ENCODE measurements at regions not wholly inside any gene's neighbourhood (a gene's known extent, or its start where the extent isn't known, plus 50 kb on each side); places are given as distances from the start of the nearest gene placed in this dataset.
"Not testable (repeated sequence)": the region's sequence is repeated elsewhere in the genome, so short reads cannot be mapped to it uniquely, and the experiment has no call there.

GRCh38 chr11:88061111-88061510 lies 114.1 kb downstream of the RAB38 start:
- ATAC-seq, result no peak
- TF ChIP-seq POU6F1 (CRISPR knock-in tag; IDR thresholded peaks at IDR 0.05; ENCODE audit: borderline replicate concordance, low read depth), result no peak
- no peak for TF ChIP-seq CSRNP3 (CRISPR knock-in tag; IDR thresholded peaks at IDR 0.05)
- TF ChIP-seq SNAI2 (CRISPR knock-in tag; IDR thresholded peaks at IDR 0.05), result no peak
- no peak for TF ChIP-seq RARB (CRISPR knock-in tag; IDR thresholded peaks at IDR 0.05)
- TF ChIP-seq ZNF8 (CRISPR knock-in tag; IDR thresholded peaks at IDR 0.05), result no peak
- TF ChIP-seq TOX (CRISPR knock-in tag; IDR thresholded peaks at IDR 0.05; ENCODE audit: borderline replicate concordance), result no peak
- TF ChIP-seq CSDC2 (CRISPR knock-in tag; IDR thresholded peaks at IDR 0.05), result no peak

- no peak for ATAC-seq
- no peak for TF ChIP-seq BACH2 (CRISPR knock-in tag; IDR thresholded peaks at IDR 0.05; ENCODE audit: borderline replicate concordance)
- no peak for TF ChIP-seq SNAI2 (CRISPR knock-in tag; IDR thresholded peaks at IDR 0.05)
- TF ChIP-seq ZC3H10 (CRISPR knock-in tag; IDR thresholded peaks at IDR 0.05), result no peak
Observed at GRCh38 chr11:88059326-88059725, 115.9 kb downstream of the RAB38 start.

DNA sequence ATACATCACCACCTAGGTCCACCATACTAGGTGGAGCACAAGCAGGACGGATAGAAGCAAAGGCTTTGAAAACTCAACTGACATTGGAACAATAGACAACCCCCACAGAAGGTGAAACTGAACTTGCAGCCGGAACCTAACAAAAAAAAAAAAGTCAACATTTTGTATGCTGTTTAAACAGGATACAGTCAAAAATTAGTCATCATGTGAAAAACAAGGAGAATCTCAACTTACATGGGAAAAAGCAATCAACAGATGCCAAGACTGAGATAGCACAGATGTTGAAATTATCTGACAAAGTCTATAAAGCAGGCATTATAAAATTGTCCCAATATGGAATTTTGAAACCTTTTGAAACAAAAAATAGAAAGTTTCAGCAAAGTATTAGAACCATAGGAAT lies 123.8 kb downstream of the RAB38 start:
- TF ChIP-seq ZFP30 (CRISPR knock-in tag; IDR thresholded peaks at IDR 0.05) (no peak), ESRRG (CRISPR knock-in tag; IDR thresholded peaks at IDR 0.05) (no peak), ISL1 (CRISPR knock-in tag; IDR thresholded peaks at IDR 0.05) (no peak), ZNF70 (CRISPR knock-in tag; IDR thresholded peaks at IDR 0.05) (no peak), OSR1 (CRISPR knock-in tag; IDR thresholded peaks at IDR 0.05) (no peak), ZFP3 (CRISPR knock-in tag; IDR thresholded peaks at IDR 0.05) (no peak), ZNF565 (CRISPR knock-in tag; conservative IDR thresholded peaks at IDR 0.05; ENCODE audit: low read depth) (no peak), BACH2 (CRISPR knock-in tag; IDR thresholded peaks at IDR 0.05; ENCODE audit: borderline replicate concordance) (no peak), SNAI2 (CRISPR knock-in tag; IDR thresholded peaks at IDR 0.05) (no peak), ZNF8 (CRISPR knock-in tag; IDR thresholded peaks at IDR 0.05) (no peak)
- TF ChIP-seq, protein P1, sequence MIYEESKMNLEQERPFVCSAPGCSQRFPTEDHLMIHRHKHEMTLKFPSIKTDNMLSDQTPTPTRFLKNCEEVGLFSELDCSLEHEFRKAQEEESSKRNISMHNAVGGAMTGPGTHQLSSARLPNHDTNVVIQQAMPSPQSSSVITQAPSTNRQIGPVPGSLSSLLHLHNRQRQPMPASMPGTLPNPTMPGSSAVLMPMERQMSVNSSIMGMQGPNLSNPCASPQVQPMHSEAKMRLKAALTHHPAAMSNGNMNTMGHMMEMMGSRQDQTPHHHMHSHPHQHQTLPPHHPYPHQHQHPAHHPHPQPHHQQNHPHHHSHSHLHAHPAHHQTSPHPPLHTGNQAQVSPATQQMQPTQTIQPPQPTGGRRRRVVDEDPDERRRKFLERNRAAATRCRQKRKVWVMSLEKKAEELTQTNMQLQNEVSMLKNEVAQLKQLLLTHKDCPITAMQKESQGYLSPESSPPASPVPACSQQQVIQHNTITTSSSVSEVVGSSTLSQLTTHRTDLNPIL (CRISPR knock-in tag; IDR thresholded peaks at IDR 0.05; ENCODE audit: low read depth), result no peak

GRCh38 chr11:88050247-88050646 lies 125.0 kb downstream of the RAB38 start:
- ATAC-seq, result no peak
- TF ChIP-seq, protein P2, sequence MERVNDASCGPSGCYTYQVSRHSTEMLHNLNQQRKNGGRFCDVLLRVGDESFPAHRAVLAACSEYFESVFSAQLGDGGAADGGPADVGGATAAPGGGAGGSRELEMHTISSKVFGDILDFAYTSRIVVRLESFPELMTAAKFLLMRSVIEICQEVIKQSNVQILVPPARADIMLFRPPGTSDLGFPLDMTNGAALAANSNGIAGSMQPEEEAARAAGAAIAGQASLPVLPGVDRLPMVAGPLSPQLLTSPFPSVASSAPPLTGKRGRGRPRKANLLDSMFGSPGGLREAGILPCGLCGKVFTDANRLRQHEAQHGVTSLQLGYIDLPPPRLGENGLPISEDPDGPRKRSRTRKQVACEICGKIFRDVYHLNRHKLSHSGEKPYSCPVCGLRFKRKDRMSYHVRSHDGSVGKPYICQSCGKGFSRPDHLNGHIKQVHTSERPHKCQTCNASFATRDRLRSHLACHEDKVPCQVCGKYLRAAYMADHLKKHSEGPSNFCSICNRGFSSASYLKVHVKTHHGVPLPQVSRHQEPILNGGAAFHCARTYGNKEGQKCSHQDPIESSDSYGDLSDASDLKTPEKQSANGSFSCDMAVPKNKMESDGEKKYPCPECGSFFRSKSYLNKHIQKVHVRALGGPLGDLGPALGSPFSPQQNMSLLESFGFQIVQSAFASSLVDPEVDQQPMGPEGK (CRISPR knock-in tag; IDR thresholded peaks at IDR 0.05; ENCODE audit: borderline replicate concordance), result no peak
- TF ChIP-seq TCF4 (CRISPR knock-in tag; IDR thresholded peaks at IDR 0.05; ENCODE audit: borderline replicate concordance), result no peak
- TF ChIP-seq ARNTL (CRISPR knock-in tag; IDR thresholded peaks at IDR 0.05; ENCODE audit: borderline replicate concordance, low read depth), result no peak
- TF ChIP-seq CSRNP3 (CRISPR knock-in tag; IDR thresholded peaks at IDR 0.05), result no peak
- TF ChIP-seq ZNF8 (CRISPR knock-in tag; IDR thresholded peaks at IDR 0.05), result no peak
- TF ChIP-seq ZNF70 (CRISPR knock-in tag; IDR thresholded peaks at IDR 0.05), result no peak
- TF ChIP-seq TOX (CRISPR knock-in tag; IDR thresholded peaks at IDR 0.05; ENCODE audit: borderline replicate concordance), result no peak
- TF ChIP-seq ZFP3 (CRISPR knock-in tag; IDR thresholded peaks at IDR 0.05), result no peak
- TF ChIP-seq OSR1 (CRISPR knock-in tag; IDR thresholded peaks at IDR 0.05), result no peak
- no peak for TF ChIP-seq PPARA (CRISPR knock-in tag; IDR thresholded peaks at IDR 0.05; ENCODE audit: borderline replicate concordance)
- TF ChIP-seq ZNF565 (CRISPR knock-in tag; conservative IDR thresholded peaks at IDR 0.05; ENCODE audit: low read depth), result no peak
- TF ChIP-seq, protein P1 (CRISPR knock-in tag; IDR thresholded peaks at IDR 0.05; ENCODE audit: low read depth), result no peak
- TF ChIP-seq TSHZ2 (CRISPR knock-in tag; IDR thresholded peaks at IDR 0.05), result no peak
- TF ChIP-seq ZC3H10 (CRISPR knock-in tag; IDR thresholded peaks at IDR 0.05), result no peak

More for the DNA sequence above, 123.8 kb downstream of the RAB38 start:
- no peak for ATAC-seq

DNA sequence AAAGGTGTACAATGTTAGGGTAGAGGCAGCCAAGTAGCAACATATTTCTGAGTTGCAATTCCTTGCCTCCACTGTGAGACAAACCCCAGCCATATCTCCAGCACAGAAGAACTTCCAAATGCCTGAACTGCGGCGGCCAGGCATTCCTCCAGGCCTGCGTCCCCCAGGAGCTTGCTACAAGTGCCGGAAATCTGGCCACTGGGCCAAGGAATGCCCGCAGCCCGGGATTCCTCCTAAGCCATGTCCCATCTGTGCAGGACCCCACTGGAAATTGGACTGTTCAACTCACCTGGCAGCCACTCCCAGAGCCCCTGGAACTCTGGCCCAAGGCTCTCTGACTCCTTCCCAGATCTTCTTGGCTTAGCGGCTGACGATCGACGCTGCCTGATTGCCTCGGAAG lies 130.0 kb downstream of the RAB38 start:
- ATAC-seq, result not testable (repeated sequence)

DNA sequence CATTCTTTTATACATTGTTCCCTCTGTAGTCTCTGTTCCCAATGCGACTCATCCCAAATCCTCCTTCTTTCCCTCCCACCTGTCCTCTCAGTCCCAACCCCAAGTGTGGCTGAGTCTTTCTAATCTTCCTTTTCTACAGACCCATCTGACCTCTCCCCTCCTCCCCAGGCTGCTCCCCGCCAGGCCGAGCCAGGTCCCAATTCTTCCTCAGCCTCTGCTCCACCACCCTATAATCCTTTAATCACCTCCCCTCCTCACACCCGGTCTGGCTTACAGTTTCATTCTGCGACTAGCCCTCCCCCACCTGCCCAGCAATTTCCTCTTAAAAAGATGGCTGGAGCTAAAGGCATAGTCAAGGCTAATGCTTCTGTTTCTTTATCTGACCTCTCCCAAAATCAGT lies 130.6 kb downstream of the RAB38 start:
- ATAC-seq, result not testable (repeated sequence)
